ENCODE measurements at regions not wholly inside any gene's neighbourhood (a gene's known extent, or its start where the extent isn't known, plus 50 kb on each side); places are given as distances from the start of the nearest gene placed in this dataset.

- H3K27ac Mint-ChIP-seq: no peak overlapping the region
- ATAC-seq (no peak), DNase-seq (no peak)
- H3K27ac ChIP-seq (ENCODE audit: low read length): no peak overlapping the region
- no peak overlapping the region for H3K4me3 Mint-ChIP-seq
- TF ChIP-seq CTCF (IDR thresholded peaks at IDR 0.05): no peak
- H3K4me3 ChIP-seq (ENCODE audit: low read length): no peak overlapping the region
- no peaks in the 10 kb centered on the region for H3K36me3 ChIP-seq (ENCODE audit: control insufficient read depth, insufficient read depth, low read length)
- no peaks in the 10 kb centered on the region for H3K9me3 Mint-ChIP-seq
- H3K36me3 Mint-ChIP-seq: no peaks in the 10 kb centered on the region
- H3K4me1 Mint-ChIP-seq: no peaks in the 10 kb centered on the region
- H3K27me3 Mint-ChIP-seq (ENCODE audit: low read depth in 2 of 2): peaks cover 0 to 8% of the 10 kb centered on the region in 2 donors
- no peaks in the 10 kb centered on the region for H3K9me3 ChIP-seq (ENCODE audit: control insufficient read depth, insufficient read depth, low read length)
- no peaks in the 10 kb centered on the region for H3K27me3 ChIP-seq (ENCODE audit: control insufficient read depth, insufficient read depth, low read length)
- intact Hi-C loops (cut with micrococcal nuclease): no loop called here
- H3K4me1 ChIP-seq (ENCODE audit: control insufficient read depth, insufficient read depth, low read length): no peaks in the 10 kb centered on the region
Measured at GRCh38 chr1:157367870-157368269, 184.4 kb downstream of the FCRL5 start.

GRCh38 chr1:157367091-157367739 is 185.1 kb downstream of the FCRL5 start:
- Mint-ChIP-seq H3K36me3 (no peaks in the 10 kb centered on the region), H3K4me3 (no peak overlapping the region), H3K27me3 (ENCODE audit: low read depth in 2 of 2) (peaks cover under 1 to 8% of the 10 kb centered on the region in 2 donors), H3K27ac (no peak overlapping the region), H3K9me3 (no peaks in the 10 kb centered on the region), H3K4me1 (no peaks in the 10 kb centered on the region)
- ATAC-seq (no peak), DNase-seq (no peak)
- no peak overlapping the region for H3K4me3 ChIP-seq (ENCODE audit: low read length)
- WGBS (ENCODE audit: insufficient coverage): 60% methylated on average over 3 of the region's 3 CpGs
- no peaks in the 10 kb centered on the region for H3K9me3 ChIP-seq (ENCODE audit: control insufficient read depth, insufficient read depth, low read length)
- TF ChIP-seq CTCF (IDR thresholded peaks at IDR 0.05): no peak
- H3K27ac ChIP-seq (ENCODE audit: low read length): no peak overlapping the region
- no peaks in the 10 kb centered on the region for H3K36me3 ChIP-seq (ENCODE audit: control insufficient read depth, insufficient read depth, low read length)
- intact Hi-C loops (cut with micrococcal nuclease): no loop called here
- no peaks in the 10 kb centered on the region for H3K4me1 ChIP-seq (ENCODE audit: control insufficient read depth, insufficient read depth, low read length)
- H3K27me3 ChIP-seq (ENCODE audit: control insufficient read depth, insufficient read depth, low read length): no peaks in the 10 kb centered on the region

- Mint-ChIP-seq H3K27ac (no peak overlapping the region), H3K9me3 (no peaks in the 10 kb centered on the region), H3K27me3 (ENCODE audit: low read depth in 2 of 2) (peaks cover 8 to 11% of the 10 kb centered on the region in 2 donors), H3K36me3 (no peaks in the 10 kb centered on the region), H3K4me3 (no peak overlapping the region), H3K4me1 (no peaks in the 10 kb centered on the region)
- Histone ChIP-seq H3K27ac (ENCODE audit: low read length) (no peak overlapping the region), H3K27me3 (ENCODE audit: control insufficient read depth, insufficient read depth, low read length) (no peaks in the 10 kb centered on the region), H3K4me3 (ENCODE audit: low read length) (no peak overlapping the region), H3K4me1 (ENCODE audit: control insufficient read depth, insufficient read depth, low read length) (no peaks in the 10 kb centered on the region), H3K9me3 (ENCODE audit: control insufficient read depth, insufficient read depth, low read length) (no peaks in the 10 kb centered on the region), H3K36me3 (ENCODE audit: control insufficient read depth, insufficient read depth, low read length) (no peaks in the 10 kb centered on the region)
- no peak for TF ChIP-seq CTCF (IDR thresholded peaks at IDR 0.05)
- no peak for ATAC-seq
- intact Hi-C loops (cut with micrococcal nuclease): no loop called here
- DNase-seq: no peak
- 100% methylated on average over 2 of the region's 3 CpGs for WGBS (ENCODE audit: insufficient coverage)
Measured at GRCh38 chr1:157364612-157365011, 187.7 kb downstream of the FCRL5 start.

- DNase-seq (no peak), ATAC-seq (peak; percentile 53 to 75 (median 61))
- H3K4me3 Mint-ChIP-seq: no peak overlapping the region
- peak; percentile 30 for TF ChIP-seq CTCF (IDR thresholded peaks at IDR 0.05)
- Histone ChIP-seq H3K4me1 (ENCODE audit: control insufficient read depth, insufficient read depth, low read length) (no peaks in the 10 kb centered on the region), H3K27ac (ENCODE audit: low read length) (no peak overlapping the region), H3K27me3 (ENCODE audit: control insufficient read depth, insufficient read depth, low read length) (no peaks in the 10 kb centered on the region), H3K9me3 (ENCODE audit: control insufficient read depth, insufficient read depth, low read length) (no peaks in the 10 kb centered on the region), H3K36me3 (ENCODE audit: control insufficient read depth, insufficient read depth, low read length) (no peaks in the 10 kb centered on the region), H3K4me3 (ENCODE audit: low read length) (no peak overlapping the region)
- no peaks in the 10 kb centered on the region for H3K4me1 Mint-ChIP-seq
- WGBS (ENCODE audit: insufficient coverage): 81% methylated on average over 7 of the region's 7 CpGs
- no peaks in the 10 kb centered on the region for H3K9me3 Mint-ChIP-seq
- no peaks in the 10 kb centered on the region for H3K36me3 Mint-ChIP-seq
- intact Hi-C loops (cut with micrococcal nuclease): no loop called here
- H3K27me3 Mint-ChIP-seq (ENCODE audit: low read depth in 2 of 2): peaks cover 8 to 11% of the 10 kb centered on the region in 2 donors
- H3K27ac Mint-ChIP-seq: no peak overlapping the region
Measured at GRCh38 chr1:157363660-157364140, 188.6 kb downstream of the FCRL5 start.
